AG09309 (cell line): ENCODE measurements at regions not wholly inside any gene's neighbourhood (a gene's known extent, or its start where the extent isn't known, plus 50 kb on each side); places are given as distances from the start of the nearest gene placed in this dataset.

Experiments
- DNase-seq: peaks from one replicate; pipeline ENCODE4 v3.0.0-alpha.2; 2010; ENCODE audit warnings: low read depth
- H3K4me3 ChIP-seq: 2 replicates; pipeline ENCODE4 v1.5.1; 2011; ENCODE audit warnings: mild to moderate bottlenecking, low read depth, low read length, moderate library complexity; ENCODE audit not compliant: control insufficient read depth
- CTCF ChIP-seq: IDR thresholded peaks from 2 replicates; pipeline ENCODE4 v1.5.1; 2011; ENCODE audit warnings: mild to moderate bottlenecking, low read depth, low read length, inconsistent platforms; ENCODE audit not compliant: insufficient read depth, control insufficient read depth; ENCODE audit errors: missing control alignments

DNA sequence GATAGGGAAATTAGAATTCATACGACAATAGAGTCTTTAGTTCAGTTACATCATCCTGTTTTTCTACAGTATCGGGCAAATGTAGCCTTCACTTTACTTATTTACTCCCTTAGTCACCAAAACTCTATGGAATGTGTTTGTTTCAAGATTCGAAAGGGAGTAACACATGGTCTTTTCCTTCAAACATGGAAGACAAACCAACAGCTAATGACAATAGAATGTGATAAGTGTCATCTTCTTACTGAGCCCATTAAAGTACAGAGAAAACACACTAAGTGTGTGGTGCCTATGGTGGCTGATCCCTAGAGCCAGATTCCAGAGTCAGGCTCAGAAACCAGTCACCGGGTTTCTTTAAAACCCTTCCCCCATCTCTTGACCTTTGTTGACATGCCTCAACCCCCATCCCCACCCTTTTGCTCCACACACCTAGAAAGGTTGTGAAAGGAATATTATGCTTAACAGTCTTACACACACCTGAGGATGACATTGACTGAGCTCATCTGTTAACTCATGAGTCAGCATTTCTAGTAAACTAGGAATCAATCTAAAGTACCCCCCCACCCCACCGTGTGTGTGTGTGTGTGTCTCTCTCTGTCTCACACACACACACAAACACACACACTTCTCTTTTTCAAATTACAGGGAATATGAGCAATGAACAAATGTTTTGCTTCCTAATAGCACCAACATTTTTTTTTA is 549.6 kb upstream of the CCDC54 start:
- DNase-seq: no peak
- no peak for TF ChIP-seq CTCF
- H3K4me3 ChIP-seq: no peak overlapping the region

GRCh38 chr3:106829206-106829605 is 548.0 kb upstream of the CCDC54 start:
- no peak for DNase-seq
- TF ChIP-seq CTCF: no peak
- H3K4me3 ChIP-seq: no peak overlapping the region

DNA sequence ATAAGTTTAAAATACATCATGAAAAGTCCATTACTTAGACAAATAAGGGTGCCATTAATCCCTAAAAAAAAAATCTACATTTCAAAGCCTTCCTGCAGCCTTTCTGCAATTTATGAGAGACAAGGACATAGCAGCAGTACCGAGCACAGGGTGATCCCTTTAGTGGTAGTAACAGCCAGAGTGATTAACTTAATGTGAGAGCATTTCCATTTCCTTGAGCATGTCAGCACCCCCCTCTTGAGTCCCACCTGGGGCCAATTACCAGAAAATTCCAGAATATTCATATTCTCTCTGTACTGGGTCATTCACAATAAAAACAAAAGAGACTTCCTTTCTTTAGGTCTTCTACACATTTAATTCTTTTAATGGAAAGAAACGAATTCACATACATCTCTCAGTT is 546.9 kb upstream of the CCDC54 start:
- DNase-seq: no peak
- no peak overlapping the region for H3K4me3 ChIP-seq
- TF ChIP-seq CTCF: no peak

DNA sequence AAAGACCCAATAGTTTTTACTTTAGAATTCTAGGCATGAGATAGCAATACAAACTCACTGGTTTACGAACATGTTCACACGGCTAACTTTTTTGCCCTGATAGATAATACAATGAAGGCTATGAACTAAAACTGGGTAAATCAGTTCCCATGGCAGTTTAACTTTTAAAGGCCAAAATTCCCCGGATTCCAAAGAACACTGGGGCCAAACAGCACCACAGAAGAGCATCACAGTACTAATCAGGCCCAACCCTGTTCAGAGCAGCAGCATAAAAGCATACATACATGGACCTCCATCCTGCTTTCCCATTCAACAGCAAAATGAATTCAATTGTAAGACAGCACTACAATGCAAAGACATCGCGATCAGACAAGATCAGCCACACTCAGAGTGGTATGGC is 540.3 kb upstream of the CCDC54 start:
- no peak overlapping the region for H3K4me3 ChIP-seq
- TF ChIP-seq CTCF: no peak
- DNase-seq: no peak

DNA sequence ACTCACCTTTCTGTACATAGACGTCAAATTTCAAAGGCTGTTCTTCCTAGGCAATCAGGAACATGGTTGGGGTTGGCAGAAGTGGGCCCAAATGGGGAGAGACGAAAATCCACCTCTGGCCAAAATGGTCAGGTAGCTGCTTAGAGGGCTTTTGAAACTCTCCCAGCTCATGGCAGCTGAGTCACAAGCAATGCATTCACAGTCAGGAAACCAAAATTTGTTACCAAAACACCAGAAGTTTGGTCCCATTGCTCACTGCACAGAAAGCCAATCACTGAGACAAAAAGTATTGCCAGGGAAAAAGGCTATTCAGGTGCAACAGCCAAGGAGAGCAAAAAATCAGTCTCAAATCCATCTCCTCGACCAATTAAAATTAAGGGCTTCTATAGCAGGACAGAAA is 539.6 kb upstream of the CCDC54 start:
- DNase-seq: no peak
- H3K4me3 ChIP-seq: no peak overlapping the region
- TF ChIP-seq CTCF: no peak

DNA sequence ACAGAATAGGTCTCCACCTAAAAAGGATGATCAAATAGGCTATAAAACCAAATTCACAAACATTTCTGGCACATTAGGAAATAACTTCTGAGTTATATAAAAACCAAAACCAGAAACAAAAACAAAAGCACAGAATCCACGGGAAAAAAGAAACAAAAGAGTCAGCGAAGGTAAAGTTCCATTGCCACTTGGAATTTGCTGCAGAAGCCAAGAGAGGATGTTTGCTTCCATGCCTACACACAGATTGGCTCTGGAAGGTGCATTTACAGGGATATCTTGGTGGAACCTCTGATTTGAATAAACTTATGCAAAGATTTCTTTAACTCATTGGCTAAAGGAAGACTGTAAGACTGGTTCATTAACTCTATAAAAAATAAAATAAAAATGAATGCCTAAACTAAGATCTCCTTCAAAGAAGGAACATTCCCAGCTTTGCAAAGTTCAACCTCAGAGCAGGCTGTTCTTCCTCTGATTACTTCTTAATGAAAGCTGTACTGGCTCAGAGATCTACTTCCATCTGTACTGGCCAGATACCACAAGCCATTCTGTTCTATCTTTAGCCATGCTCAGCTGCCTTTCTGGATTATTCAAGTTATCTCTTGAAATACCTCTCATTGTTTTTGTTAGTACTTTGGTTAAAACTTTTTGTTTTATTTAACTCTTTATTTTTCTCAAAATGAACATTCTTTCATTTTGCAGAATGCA is 537.5 kb upstream of the CCDC54 start:
- TF ChIP-seq CTCF: no peak
- DNase-seq: no peak
- no peak overlapping the region for H3K4me3 ChIP-seq
